ENCODE measurements at regions not wholly inside any gene's neighbourhood (a gene's known extent, or its start where the extent isn't known, plus 50 kb on each side); places are given as distances from the start of the nearest gene placed in this dataset.

GRCh38 chr13:29957320-29957719, 106.9 kb upstream of the UBL3 start:
- no peak for FAIRE-seq
- no peaks in the 10 kb centered on the region for H3K4me1 ChIP-seq (ENCODE audit: control insufficient read depth in 2 of 3, insufficient read depth in 2 of 3, low read depth in 1 of 3, low read length in 3 of 3)
- TF ChIP-seq CTCF (IDR thresholded peaks at IDR 0.05; ENCODE audit: borderline replicate concordance, extremely low read depth, insufficient read depth): no peak

GRCh38 chr13:29956853-29957252, 106.4 kb upstream of the UBL3 start:
- intact Hi-C loops (cut with DNase I): no loop called here
- FAIRE-seq (no peak), DNase-seq (peak in 3 of 5 donors; percentile 33 to 58 (median 53))
- no peak for TF ChIP-seq CTCF (IDR thresholded peaks at IDR 0.05; ENCODE audit: borderline replicate concordance, extremely low read depth, insufficient read depth)
- H3K9ac ChIP-seq (ENCODE audit: low read length in 3 of 3): no peak overlapping the region
- no peaks in the 10 kb centered on the region for H3K36me3 ChIP-seq (ENCODE audit: control insufficient read depth in 2 of 3, insufficient read depth in 3 of 3, low read length in 3 of 3)
- H3K27me3 ChIP-seq (ENCODE audit: control insufficient read depth, insufficient read depth, low read length): no peaks in the 10 kb centered on the region
- H3K9me3 ChIP-seq (ENCODE audit: control insufficient read depth in 2 of 3, insufficient read depth in 1 of 3, low read length in 3 of 3): no peaks in the 10 kb centered on the region
- H3K4me1 ChIP-seq (ENCODE audit: control insufficient read depth in 2 of 3, insufficient read depth in 2 of 3, low read depth in 1 of 3, low read length in 3 of 3): no peaks in the 10 kb centered on the region
- no peak overlapping the region for H3K4me3 ChIP-seq (ENCODE audit: low read length in 3 of 3)
- no peak overlapping the region for H3K27ac ChIP-seq (ENCODE audit: low read depth in 2 of 2, low read length in 2 of 2)

More at GRCh38 chr13:29957320-29957719, 106.9 kb upstream of the UBL3 start:
- peak in 2 of 5 donors; percentile 22 to 31 for DNase-seq
- H3K9ac ChIP-seq (ENCODE audit: low read length in 3 of 3): no peak overlapping the region
- no peak overlapping the region for H3K4me3 ChIP-seq (ENCODE audit: low read length in 3 of 3)
- H3K9me3 ChIP-seq (ENCODE audit: control insufficient read depth in 2 of 3, insufficient read depth in 1 of 3, low read length in 3 of 3): no peaks in the 10 kb centered on the region
- no peaks in the 10 kb centered on the region for H3K36me3 ChIP-seq (ENCODE audit: control insufficient read depth in 2 of 3, insufficient read depth in 3 of 3, low read length in 3 of 3)
- no peaks in the 10 kb centered on the region for H3K27me3 ChIP-seq (ENCODE audit: control insufficient read depth, insufficient read depth, low read length)
- intact Hi-C loops (cut with DNase I): no loop called here
- H3K27ac ChIP-seq (ENCODE audit: low read depth in 2 of 2, low read length in 2 of 2): no peak overlapping the region

- Histone ChIP-seq H3K4me3 (ENCODE audit: low read length in 3 of 3) (no peak overlapping the region), H3K9ac (ENCODE audit: low read length in 3 of 3) (no peak overlapping the region), H3K9me3 (ENCODE audit: control insufficient read depth in 2 of 3, insufficient read depth in 1 of 3, low read length in 3 of 3) (no peaks in the 10 kb centered on the region), H3K27me3 (ENCODE audit: control insufficient read depth, insufficient read depth, low read length) (no peaks in the 10 kb centered on the region), H3K4me1 (ENCODE audit: control insufficient read depth in 2 of 3, insufficient read depth in 2 of 3, low read depth in 1 of 3, low read length in 3 of 3) (no peaks in the 10 kb centered on the region), H3K27ac (ENCODE audit: low read depth in 2 of 2, low read length in 2 of 2) (no peak overlapping the region), H3K36me3 (ENCODE audit: control insufficient read depth in 2 of 3, insufficient read depth in 3 of 3, low read length in 3 of 3) (no peaks in the 10 kb centered on the region)
- intact Hi-C loops (cut with DNase I): no loop called here
- FAIRE-seq: no peak
- no peak for DNase-seq
- TF ChIP-seq CTCF (IDR thresholded peaks at IDR 0.05; ENCODE audit: borderline replicate concordance, extremely low read depth, insufficient read depth): no peak
Observed at GRCh38 chr13:29955137-29955650, 104.8 kb upstream of the UBL3 start.

Measured in kidney (tissue), 13 donors.